ENCODE measurements at regions not wholly inside any gene's neighbourhood (a gene's known extent, or its start where the extent isn't known, plus 50 kb on each side); places are given as distances from the start of the nearest gene placed in this dataset.

DNA sequence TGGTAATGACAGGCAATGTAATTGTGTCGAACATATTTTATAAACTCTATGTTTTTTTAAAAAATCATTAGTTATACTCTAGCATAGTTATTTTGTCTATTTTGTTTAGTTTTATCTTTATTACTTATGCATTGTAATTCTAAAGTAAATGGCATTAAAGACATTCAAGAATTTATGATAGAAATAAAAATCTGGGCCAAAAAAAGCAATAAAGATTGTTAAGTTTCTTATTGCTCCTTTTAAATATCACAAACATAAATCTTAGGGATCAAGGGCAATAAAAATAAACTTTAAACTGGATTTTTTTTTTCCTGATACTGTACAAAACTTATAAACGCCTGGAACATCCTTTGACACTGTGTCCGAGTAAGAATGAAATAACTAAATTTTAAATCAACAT is 931.5 kb upstream of the EYS start:
- no peaks in the 10 kb centered on the region for H3K36me3 ChIP-seq (ENCODE audit: control insufficient read depth in 2 of 2, insufficient read depth in 2 of 2, low read length in 2 of 2)
- no peaks in the 10 kb centered on the region for H3K9me3 ChIP-seq (ENCODE audit: control insufficient read depth in 2 of 2, low read length in 2 of 2)
- no peak overlapping the region for H3K9ac ChIP-seq (ENCODE audit: low read length in 2 of 2)
- no peak overlapping the region for H3K27ac ChIP-seq (ENCODE audit: low read length)
- H3K4me3 ChIP-seq (ENCODE audit: low read length in 2 of 2): no peak overlapping the region
- no peaks in the 10 kb centered on the region for H3K27me3 ChIP-seq (ENCODE audit: control insufficient read depth in 1 of 2, insufficient read depth in 2 of 2, low read length in 2 of 2)
- no peaks in the 10 kb centered on the region for H3K4me1 ChIP-seq (ENCODE audit: control insufficient read depth, insufficient read depth, low read length)

DNA sequence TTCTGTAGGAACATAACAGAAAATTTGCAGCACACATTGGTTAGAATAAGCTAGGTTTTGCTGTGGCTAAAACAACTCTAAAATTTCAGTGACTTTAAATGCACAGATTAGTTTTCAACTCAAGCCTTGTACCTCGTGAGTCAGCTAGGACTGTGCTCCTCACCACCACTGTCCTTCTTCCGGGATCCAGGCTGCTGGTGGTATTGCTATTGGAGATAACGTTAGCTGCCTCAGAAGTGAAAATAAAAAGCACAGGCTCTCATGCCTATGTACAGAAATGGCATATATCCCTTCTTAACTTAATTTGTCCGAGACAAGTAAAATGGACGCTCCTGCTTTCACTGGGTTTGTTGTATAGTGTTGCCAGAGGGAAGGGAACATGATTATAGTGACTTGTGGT is 931.1 kb upstream of the EYS start:
- no peaks in the 10 kb centered on the region for H3K36me3 ChIP-seq (ENCODE audit: control insufficient read depth in 2 of 2, insufficient read depth in 2 of 2, low read length in 2 of 2)
- H3K27me3 ChIP-seq (ENCODE audit: control insufficient read depth in 1 of 2, insufficient read depth in 2 of 2, low read length in 2 of 2): no peaks in the 10 kb centered on the region
- H3K4me3 ChIP-seq (ENCODE audit: low read length in 2 of 2): no peak overlapping the region
- H3K4me1 ChIP-seq (ENCODE audit: control insufficient read depth, insufficient read depth, low read length): no peaks in the 10 kb centered on the region
- H3K9ac ChIP-seq (ENCODE audit: low read length in 2 of 2): no peak overlapping the region
- H3K9me3 ChIP-seq (ENCODE audit: control insufficient read depth in 2 of 2, low read length in 2 of 2): no peaks in the 10 kb centered on the region
- H3K27ac ChIP-seq (ENCODE audit: low read length): no peak overlapping the region

DNA sequence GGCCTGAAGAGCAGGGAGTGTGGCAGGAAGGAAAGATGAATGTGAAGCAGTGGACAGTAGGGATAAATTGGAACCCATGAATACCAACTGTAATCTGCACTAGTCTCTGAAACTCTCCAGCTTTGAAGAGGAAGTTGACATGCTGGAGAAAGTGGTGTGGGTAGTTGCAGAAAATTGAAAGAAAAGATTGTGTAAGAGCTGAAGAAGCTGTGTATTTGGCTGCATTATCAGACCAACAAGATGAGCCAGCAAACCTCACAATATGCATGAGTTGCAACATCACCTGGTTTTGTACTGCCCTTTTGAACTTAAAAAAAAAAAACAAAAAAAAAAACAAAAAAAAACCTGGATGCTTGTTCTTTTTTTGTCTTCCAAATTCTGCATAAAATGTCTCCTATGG is 921.9 kb upstream of the EYS start:
- H3K9ac ChIP-seq (ENCODE audit: low read length in 2 of 2): no peak overlapping the region
- H3K9me3 ChIP-seq (ENCODE audit: control insufficient read depth in 2 of 2, low read length in 2 of 2): no peaks in the 10 kb centered on the region
- H3K4me3 ChIP-seq (ENCODE audit: low read length in 2 of 2): no peak overlapping the region
- no peak overlapping the region for H3K27ac ChIP-seq (ENCODE audit: low read length)
- no peaks in the 10 kb centered on the region for H3K27me3 ChIP-seq (ENCODE audit: control insufficient read depth in 1 of 2, insufficient read depth in 2 of 2, low read length in 2 of 2)
- H3K36me3 ChIP-seq (ENCODE audit: control insufficient read depth in 2 of 2, insufficient read depth in 2 of 2, low read length in 2 of 2): no peaks in the 10 kb centered on the region
- H3K4me1 ChIP-seq (ENCODE audit: control insufficient read depth, insufficient read depth, low read length): no peaks in the 10 kb centered on the region

DNA sequence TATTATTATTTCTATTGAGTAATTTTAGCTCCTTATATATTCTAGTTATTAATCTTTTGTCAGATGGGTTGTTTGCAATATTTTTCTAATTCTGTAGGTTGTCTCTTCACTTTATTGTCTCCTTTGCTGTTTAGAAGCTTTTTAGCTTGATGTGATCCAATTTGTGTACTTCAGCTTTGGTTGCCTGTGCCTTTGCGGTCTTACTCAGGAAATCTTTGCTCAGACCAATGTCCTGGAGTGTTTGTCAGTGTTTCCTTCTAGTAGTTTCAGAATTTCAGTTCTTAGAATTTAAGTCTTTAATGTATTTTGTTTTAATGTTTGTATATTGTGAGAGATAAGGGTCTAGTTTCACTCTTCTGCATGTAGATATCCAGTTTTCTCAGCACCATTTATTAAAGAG is 916.0 kb upstream of the EYS start:
- no peak overlapping the region for H3K9ac ChIP-seq (ENCODE audit: low read length in 2 of 2)
- no peaks in the 10 kb centered on the region for H3K27me3 ChIP-seq (ENCODE audit: control insufficient read depth in 1 of 2, insufficient read depth in 2 of 2, low read length in 2 of 2)
- no peaks in the 10 kb centered on the region for H3K36me3 ChIP-seq (ENCODE audit: control insufficient read depth in 2 of 2, insufficient read depth in 2 of 2, low read length in 2 of 2)
- H3K27ac ChIP-seq (ENCODE audit: low read length): no peak overlapping the region
- H3K4me1 ChIP-seq (ENCODE audit: control insufficient read depth, insufficient read depth, low read length): no peaks in the 10 kb centered on the region
- H3K9me3 ChIP-seq (ENCODE audit: control insufficient read depth in 2 of 2, low read length in 2 of 2): no peaks in the 10 kb centered on the region
- no peak overlapping the region for H3K4me3 ChIP-seq (ENCODE audit: low read length in 2 of 2)

DNA sequence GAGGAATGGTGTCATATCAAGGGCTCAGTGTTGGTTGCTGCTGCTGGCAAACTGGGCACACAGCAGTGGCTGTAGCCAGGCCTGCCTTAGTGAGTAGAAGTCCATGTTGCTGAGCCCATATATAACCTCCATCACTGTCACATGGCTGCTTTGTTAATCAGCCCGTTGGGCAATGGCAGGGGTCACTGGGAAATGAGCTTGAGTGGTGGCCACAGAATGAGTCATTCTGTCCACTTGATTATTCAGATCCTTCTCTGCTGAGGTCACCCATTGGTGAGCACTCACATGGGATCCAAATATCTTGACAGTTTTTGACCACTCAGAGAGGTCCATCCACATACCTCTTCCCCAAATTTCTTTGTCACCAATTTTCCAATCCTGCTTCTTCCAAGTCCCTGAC is 898.9 kb upstream of the EYS start:
- Histone ChIP-seq H3K4me3 (ENCODE audit: low read length in 2 of 2) (no peak overlapping the region), H3K9ac (ENCODE audit: low read length in 2 of 2) (no peak overlapping the region), H3K36me3 (ENCODE audit: control insufficient read depth in 2 of 2, insufficient read depth in 2 of 2, low read length in 2 of 2) (no peaks in the 10 kb centered on the region), H3K4me1 (ENCODE audit: control insufficient read depth, insufficient read depth, low read length) (no peaks in the 10 kb centered on the region), H3K27me3 (ENCODE audit: control insufficient read depth in 1 of 2, insufficient read depth in 2 of 2, low read length in 2 of 2) (no peaks in the 10 kb centered on the region), H3K27ac (ENCODE audit: low read length) (no peak overlapping the region), H3K9me3 (ENCODE audit: control insufficient read depth in 2 of 2, low read length in 2 of 2) (no peaks in the 10 kb centered on the region)

DNA sequence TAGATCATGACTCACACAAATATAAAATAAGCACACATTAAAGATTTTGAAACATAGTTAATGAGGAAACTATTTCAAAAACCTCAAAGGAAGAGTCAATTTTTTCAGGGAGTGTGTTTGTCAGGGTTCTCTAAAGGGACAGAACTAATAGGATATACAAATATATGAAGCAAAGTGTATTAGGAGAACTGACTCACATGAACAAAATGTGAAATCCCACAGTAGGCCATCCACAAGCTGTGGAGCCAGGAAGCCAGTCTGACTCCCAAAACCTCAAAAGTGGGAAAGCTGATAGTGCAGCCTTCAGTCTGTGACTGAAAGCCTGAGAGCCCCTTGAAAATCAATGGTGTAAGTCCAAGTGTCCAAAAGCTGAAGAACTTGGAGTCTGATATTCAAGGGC is 898.0 kb upstream of the EYS start:
- Histone ChIP-seq H3K4me1 (ENCODE audit: control insufficient read depth, insufficient read depth, low read length) (no peaks in the 10 kb centered on the region), H3K9me3 (ENCODE audit: control insufficient read depth in 2 of 2, low read length in 2 of 2) (no peaks in the 10 kb centered on the region), H3K4me3 (ENCODE audit: low read length in 2 of 2) (no peak overlapping the region), H3K36me3 (ENCODE audit: control insufficient read depth in 2 of 2, insufficient read depth in 2 of 2, low read length in 2 of 2) (no peaks in the 10 kb centered on the region), H3K27me3 (ENCODE audit: control insufficient read depth in 1 of 2, insufficient read depth in 2 of 2, low read length in 2 of 2) (no peaks in the 10 kb centered on the region), H3K27ac (ENCODE audit: low read length) (no peak overlapping the region), H3K9ac (ENCODE audit: low read length in 2 of 2) (no peak overlapping the region)

DNA sequence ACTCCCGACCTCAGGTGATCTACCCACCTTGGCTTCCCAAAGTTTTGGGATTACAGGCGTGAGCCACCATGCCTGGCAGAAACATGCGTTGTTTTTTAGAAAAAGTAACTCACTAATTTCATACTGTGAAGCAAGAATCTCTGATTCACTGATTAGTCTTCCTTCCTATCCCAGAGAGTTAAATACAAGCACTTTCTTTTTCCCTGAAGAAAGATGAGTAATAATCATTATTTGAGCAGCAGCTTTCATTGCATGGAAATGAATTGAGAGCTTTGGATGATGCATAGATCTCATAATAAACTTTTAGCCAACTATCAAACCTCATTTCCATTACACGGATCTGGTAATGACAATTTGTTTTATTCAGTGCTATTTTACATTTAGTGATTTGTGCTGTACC is 892.5 kb upstream of the EYS start:
- Histone ChIP-seq H3K27me3 (ENCODE audit: control insufficient read depth in 1 of 2, insufficient read depth in 2 of 2, low read length in 2 of 2) (no peaks in the 10 kb centered on the region), H3K4me1 (ENCODE audit: control insufficient read depth, insufficient read depth, low read length) (no peaks in the 10 kb centered on the region), H3K27ac (ENCODE audit: low read length) (no peak overlapping the region), H3K36me3 (ENCODE audit: control insufficient read depth in 2 of 2, insufficient read depth in 2 of 2, low read length in 2 of 2) (no peaks in the 10 kb centered on the region), H3K4me3 (ENCODE audit: low read length in 2 of 2) (no peak overlapping the region), H3K9ac (ENCODE audit: low read length in 2 of 2) (no peak overlapping the region), H3K9me3 (ENCODE audit: control insufficient read depth in 2 of 2, low read length in 2 of 2) (peaks cover 0 to 2% of the 10 kb centered on the region in 2 donors)

DNA sequence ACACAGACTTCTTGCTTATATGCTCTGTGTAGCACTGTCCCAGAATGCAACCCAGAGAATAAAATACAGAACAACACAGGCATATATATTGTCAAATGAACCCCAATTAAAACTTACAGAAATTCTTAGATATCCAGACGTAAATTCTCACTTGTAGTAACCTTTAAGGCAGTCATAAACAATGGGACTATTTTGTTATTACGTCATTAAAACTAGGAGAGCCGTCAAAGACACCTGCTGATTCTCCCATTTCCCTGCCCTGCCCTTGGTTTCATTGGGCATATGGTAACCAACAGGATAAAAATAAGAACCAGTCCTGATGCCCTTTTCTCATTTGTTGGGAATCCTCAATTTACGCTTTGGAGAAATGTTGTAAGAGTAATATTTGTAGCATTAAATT is 871.3 kb upstream of the EYS start:
- no peaks in the 10 kb centered on the region for H3K27me3 ChIP-seq (ENCODE audit: control insufficient read depth in 1 of 2, insufficient read depth in 2 of 2, low read length in 2 of 2)
- no peak overlapping the region for H3K9ac ChIP-seq (ENCODE audit: low read length in 2 of 2)
- no peaks in the 10 kb centered on the region for H3K4me1 ChIP-seq (ENCODE audit: control insufficient read depth, insufficient read depth, low read length)
- no peaks in the 10 kb centered on the region for H3K36me3 ChIP-seq (ENCODE audit: control insufficient read depth in 2 of 2, insufficient read depth in 2 of 2, low read length in 2 of 2)
- no peak overlapping the region for H3K4me3 ChIP-seq (ENCODE audit: low read length in 2 of 2)
- H3K27ac ChIP-seq (ENCODE audit: low read length): no peak overlapping the region
- H3K9me3 ChIP-seq (ENCODE audit: control insufficient read depth in 2 of 2, low read length in 2 of 2): no peaks in the 10 kb centered on the region

DNA sequence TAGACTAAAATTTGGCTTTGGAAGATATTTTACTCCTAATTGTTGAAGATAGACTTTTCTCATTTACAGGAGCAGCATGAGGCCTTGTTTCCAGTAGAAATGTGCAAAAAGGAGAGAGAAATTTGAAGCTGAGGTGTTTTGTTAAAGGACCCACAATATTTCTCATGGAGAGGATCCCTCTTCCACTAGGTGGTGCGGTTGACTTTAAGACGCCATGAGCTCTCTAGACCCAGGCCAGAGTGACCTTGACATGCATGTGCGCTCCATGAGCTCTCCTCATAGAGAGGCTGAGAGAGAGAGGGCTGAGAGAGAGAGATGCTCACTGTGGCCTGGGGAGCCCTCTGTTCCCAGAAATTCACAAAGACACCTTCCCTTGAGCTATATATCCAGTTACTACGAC is 861.2 kb upstream of the EYS start:
- H3K9ac ChIP-seq (ENCODE audit: low read length in 2 of 2): no peak overlapping the region

DNA sequence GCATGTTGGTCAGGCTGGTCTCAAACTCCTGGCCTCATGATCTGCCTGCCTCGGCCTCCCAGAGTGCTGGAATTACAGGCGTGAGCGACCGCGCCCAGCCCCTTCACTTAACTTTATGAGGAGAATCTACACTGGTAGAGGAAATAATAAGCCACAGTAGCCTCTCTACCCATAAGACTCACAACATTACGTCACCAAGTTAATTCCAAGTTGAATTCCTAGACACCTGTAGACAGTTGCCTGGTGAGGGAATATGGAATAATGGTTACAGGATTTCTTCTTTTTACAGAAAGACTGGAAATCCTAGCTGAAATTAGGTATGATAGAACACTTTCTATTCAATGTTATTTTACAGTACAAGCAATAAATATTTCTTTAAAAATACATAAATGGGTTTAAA is 854.5 kb upstream of the EYS start:
- H3K4me1 ChIP-seq (ENCODE audit: control insufficient read depth, insufficient read depth, low read length): no peaks in the 10 kb centered on the region

More for the DNA sequence above, 861.2 kb upstream of the EYS start:
- Histone ChIP-seq H3K27me3 (ENCODE audit: control insufficient read depth in 1 of 2, insufficient read depth in 2 of 2, low read length in 2 of 2) (no peaks in the 10 kb centered on the region), H3K9me3 (ENCODE audit: control insufficient read depth in 2 of 2, low read length in 2 of 2) (no peaks in the 10 kb centered on the region), H3K4me1 (ENCODE audit: control insufficient read depth, insufficient read depth, low read length) (no peaks in the 10 kb centered on the region), H3K36me3 (ENCODE audit: control insufficient read depth in 2 of 2, insufficient read depth in 2 of 2, low read length in 2 of 2) (no peaks in the 10 kb centered on the region), H3K4me3 (ENCODE audit: low read length in 2 of 2) (no peak overlapping the region), H3K27ac (ENCODE audit: low read length) (no peak overlapping the region)

DNA sequence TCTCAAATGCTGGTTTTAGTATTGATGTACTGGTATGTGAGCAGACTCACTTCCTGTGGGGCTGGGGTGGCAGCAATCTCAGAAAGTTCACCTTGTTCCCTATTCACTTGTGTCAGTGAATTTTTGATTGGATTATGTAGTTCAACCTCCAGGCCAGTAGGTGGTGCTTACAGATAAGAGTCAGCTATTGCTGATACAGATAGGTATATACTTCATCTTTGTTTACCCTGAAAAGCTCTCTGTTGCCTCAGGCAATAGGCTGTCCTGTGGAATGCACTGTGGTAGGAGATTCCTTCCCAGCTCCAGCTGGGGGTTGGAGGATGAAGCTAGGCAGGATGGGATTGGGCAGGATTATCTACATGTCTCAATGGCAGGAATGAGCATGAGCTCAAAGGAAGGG is 851.2 kb upstream of the EYS start:
- no peaks in the 10 kb centered on the region for H3K36me3 ChIP-seq (ENCODE audit: control insufficient read depth in 2 of 2, insufficient read depth in 2 of 2, low read length in 2 of 2)
- no peak overlapping the region for H3K4me3 ChIP-seq (ENCODE audit: low read length in 2 of 2)
- H3K9me3 ChIP-seq (ENCODE audit: control insufficient read depth in 2 of 2, low read length in 2 of 2): peaks cover 0 to 5% of the 10 kb centered on the region in 2 donors
- no peaks in the 10 kb centered on the region for H3K4me1 ChIP-seq (ENCODE audit: control insufficient read depth, insufficient read depth, low read length)
- H3K27ac ChIP-seq (ENCODE audit: low read length): no peak overlapping the region
- H3K9ac ChIP-seq (ENCODE audit: low read length in 2 of 2): no peak overlapping the region
- no peaks in the 10 kb centered on the region for H3K27me3 ChIP-seq (ENCODE audit: control insufficient read depth in 1 of 2, insufficient read depth in 2 of 2, low read length in 2 of 2)

More for the DNA sequence above, 854.5 kb upstream of the EYS start:
- peaks cover 0 to 5% of the 10 kb centered on the region in 2 donors for H3K9me3 ChIP-seq (ENCODE audit: control insufficient read depth in 2 of 2, low read length in 2 of 2)
- H3K27ac ChIP-seq (ENCODE audit: low read length): no peak overlapping the region
- no peaks in the 10 kb centered on the region for H3K27me3 ChIP-seq (ENCODE audit: control insufficient read depth in 1 of 2, insufficient read depth in 2 of 2, low read length in 2 of 2)
- no peak overlapping the region for H3K9ac ChIP-seq (ENCODE audit: low read length in 2 of 2)
- H3K4me3 ChIP-seq (ENCODE audit: low read length in 2 of 2): no peak overlapping the region
- no peaks in the 10 kb centered on the region for H3K36me3 ChIP-seq (ENCODE audit: control insufficient read depth in 2 of 2, insufficient read depth in 2 of 2, low read length in 2 of 2)

DNA sequence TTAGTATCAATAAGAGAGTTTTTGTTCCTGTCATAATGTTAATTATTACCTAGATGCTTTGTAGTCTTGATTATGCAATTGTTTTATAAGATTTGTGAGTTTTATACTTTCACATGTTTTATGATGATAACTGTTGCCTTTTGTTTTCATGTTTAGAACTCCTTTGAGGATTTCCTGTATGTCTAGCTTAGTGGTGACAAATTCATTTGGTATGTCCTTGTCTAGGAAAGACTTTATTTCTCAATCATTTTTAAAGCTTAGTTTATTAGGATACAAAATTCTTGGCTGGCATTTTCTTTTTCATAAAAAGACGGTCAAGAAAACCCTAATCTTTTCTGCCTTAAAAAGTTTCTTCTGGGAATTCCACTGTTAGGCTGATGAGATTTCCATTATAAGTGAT is 849.9 kb upstream of the EYS start:
- no peaks in the 10 kb centered on the region for H3K4me1 ChIP-seq (ENCODE audit: control insufficient read depth, insufficient read depth, low read length)
- no peak overlapping the region for H3K4me3 ChIP-seq (ENCODE audit: low read length in 2 of 2)
- H3K9ac ChIP-seq (ENCODE audit: low read length in 2 of 2): no peak overlapping the region
- H3K36me3 ChIP-seq (ENCODE audit: control insufficient read depth in 2 of 2, insufficient read depth in 2 of 2, low read length in 2 of 2): no peaks in the 10 kb centered on the region
- H3K9me3 ChIP-seq (ENCODE audit: control insufficient read depth in 2 of 2, low read length in 2 of 2): peaks cover 0 to 1% of the 10 kb centered on the region in 2 donors
- no peaks in the 10 kb centered on the region for H3K27me3 ChIP-seq (ENCODE audit: control insufficient read depth in 1 of 2, insufficient read depth in 2 of 2, low read length in 2 of 2)
- H3K27ac ChIP-seq (ENCODE audit: low read length): no peak overlapping the region
